Hepatocyte (in vitro differentiated cells): ENCODE measurements at regions not wholly inside any gene's neighbourhood (a gene's known extent, or its start where the extent isn't known, plus 50 kb on each side); places are given as distances from the start of the nearest gene placed in this dataset.

Experiments used
- DNase-seq: peaks from one replicate; pipeline ENCODE4 v3.0.0-alpha.2; 2016; ENCODE audit warnings: low spot score
- H2AFZ ChIP-seq: fragments of 200-600 bp; sonication (generic); 2 replicates; pipeline ENCODE4 v1.6.0; 2016; ENCODE audit warnings: antibody characterized with exemption, mild to moderate bottlenecking
- H3K27ac ChIP-seq: fragments of 200-600 bp; sonication (generic); 2 replicates; pipeline ENCODE4 v1.5.1; 2016; ENCODE audit warnings: mild to moderate bottlenecking
- H3K27me3 ChIP-seq: fragments of 200-600 bp; sonication (generic); 2 replicates; pipeline ENCODE4 v1.6.1; 2016
- H3K36me3 ChIP-seq: fragments of 200-600 bp; sonication (generic); replicated peaks from 2 replicates; pipeline ENCODE4 v1.5.1; 2016; ENCODE audit warnings: low read depth; ENCODE audit not compliant: insufficient read depth
- H3K4me1 ChIP-seq: fragments of 200-600 bp; sonication (generic); 2 replicates; pipeline ENCODE4 v1.5.1; 2016; ENCODE audit warnings: mild to moderate bottlenecking, moderate library complexity; ENCODE audit not compliant: insufficient read depth
- H3K4me2 ChIP-seq: fragments of 200-600 bp; sonication (generic); 2 replicates; pipeline ENCODE4 v1.6.0; 2016
- H3K4me3 ChIP-seq: fragments of 200-600 bp; sonication (generic); 2 replicates; pipeline ENCODE4 v1.5.1; 2016; ENCODE audit warnings: mild to moderate bottlenecking
- H3K79me2 ChIP-seq: fragments of 200-600 bp; sonication (generic); 2 replicates; pipeline ENCODE4 v1.6.0; 2017; ENCODE audit warnings: mild to moderate bottlenecking
- H3K9me2 ChIP-seq: fragments of 200-600 bp; sonication (generic); replicated peaks from 2 replicates; pipeline ENCODE4 v1.6.0; 2017; ENCODE audit warnings: mild to moderate bottlenecking; ENCODE audit not compliant: insufficient read depth
- H3K9me3 ChIP-seq: fragments of 200-600 bp; sonication (generic); 2 replicates; pipeline ENCODE4 v1.5.1; 2016; ENCODE audit warnings: low read depth, mild to moderate bottlenecking
- H4K20me1 ChIP-seq: fragments of 200-600 bp; sonication (generic); 2 replicates; pipeline ENCODE4 v1.6.0; 2016; ENCODE audit warnings: mild to moderate bottlenecking; ENCODE audit not compliant: insufficient read depth, poor library complexity, severe bottlenecking
- EZH2 ChIP-seq: fragments of 200-600 bp; sonication (generic); IDR thresholded peaks from 2 replicates; pipeline ENCODE4 v1.6.1; 2016; ENCODE audit warnings: antibody characterized with exemption, mild to moderate bottlenecking, borderline replicate concordance
- EZH2phosphoT487 ChIP-seq: fragments of 200-600 bp; sonication (generic); IDR thresholded peaks from one replicate; pipeline ENCODE4 v1.6.1; 2018; ENCODE audit warnings: antibody characterized with exemption, mild to moderate bottlenecking, low read depth, moderate library complexity; ENCODE audit not compliant: unreplicated experiment, severe bottlenecking
- WGBS: methylation state at CpG from one replicate; pipeline ENCODE4 v1.1.6; 2016; ENCODE audit warnings: low lambda C conversion rate; ENCODE audit errors: missing lambda C conversion rate; 5-methylcytosine and 5-hydroxymethylcytosine counted together
- TF ChIP-seq, protein P1 (sequence below): fragments of 200-600 bp; sonication (generic); IDR thresholded peaks from 2 replicates; pipeline ENCODE4 v1.5.1; 2016; ENCODE audit warnings: antibody characterized with exemption, mild to moderate bottlenecking; ENCODE audit not compliant: poor library complexity

DNA sequence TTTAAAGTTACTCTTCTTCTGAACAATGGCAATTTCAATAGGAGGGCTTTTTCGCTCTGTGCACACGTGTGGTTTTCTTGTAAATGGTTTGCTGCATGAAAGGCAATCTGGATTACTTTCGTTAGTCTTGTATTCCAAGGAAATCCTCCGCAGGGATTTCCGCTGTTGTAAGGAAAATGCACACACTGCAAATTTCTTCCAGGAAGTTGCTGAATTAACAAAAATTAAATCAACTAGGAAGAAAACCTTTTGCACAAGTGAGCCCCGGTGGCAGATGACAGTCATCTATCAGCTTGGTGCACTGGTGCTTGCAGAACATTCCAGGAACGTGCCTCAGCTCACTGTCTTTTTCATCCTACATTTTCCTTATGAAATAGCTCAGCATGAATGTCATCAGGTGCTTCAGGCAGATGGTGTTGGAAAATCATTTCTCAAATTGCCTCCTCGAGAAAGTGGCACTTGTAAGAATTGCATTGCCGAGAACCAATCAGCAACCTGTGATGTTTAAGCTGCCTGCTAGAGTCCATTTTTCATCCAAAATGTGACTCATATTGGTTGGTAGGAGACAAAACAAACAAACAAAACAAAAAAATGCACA, 272.4 kb upstream of the VCX start:
- Histone ChIP-seq H3K9me2 (no peaks in the 10 kb centered on the region), H3K9me3 (no peaks in the 10 kb centered on the region), H3K36me3 (no peaks in the 10 kb centered on the region), H3K4me1 (no peaks in the 10 kb centered on the region), H3K4me2 (no peak overlapping the region), H3K27ac (no peak overlapping the region), H3K79me2 (no peaks in the 10 kb centered on the region), H4K20me1 (no peaks in the 10 kb centered on the region), H3K27me3 (no peaks in the 10 kb centered on the region), H2AFZ (no peak overlapping the region), H3K4me3 (no peak overlapping the region)
- TF ChIP-seq EZH2 (no peak), EZH2phosphoT487 (no peak)
- TF ChIP-seq, protein P1, sequence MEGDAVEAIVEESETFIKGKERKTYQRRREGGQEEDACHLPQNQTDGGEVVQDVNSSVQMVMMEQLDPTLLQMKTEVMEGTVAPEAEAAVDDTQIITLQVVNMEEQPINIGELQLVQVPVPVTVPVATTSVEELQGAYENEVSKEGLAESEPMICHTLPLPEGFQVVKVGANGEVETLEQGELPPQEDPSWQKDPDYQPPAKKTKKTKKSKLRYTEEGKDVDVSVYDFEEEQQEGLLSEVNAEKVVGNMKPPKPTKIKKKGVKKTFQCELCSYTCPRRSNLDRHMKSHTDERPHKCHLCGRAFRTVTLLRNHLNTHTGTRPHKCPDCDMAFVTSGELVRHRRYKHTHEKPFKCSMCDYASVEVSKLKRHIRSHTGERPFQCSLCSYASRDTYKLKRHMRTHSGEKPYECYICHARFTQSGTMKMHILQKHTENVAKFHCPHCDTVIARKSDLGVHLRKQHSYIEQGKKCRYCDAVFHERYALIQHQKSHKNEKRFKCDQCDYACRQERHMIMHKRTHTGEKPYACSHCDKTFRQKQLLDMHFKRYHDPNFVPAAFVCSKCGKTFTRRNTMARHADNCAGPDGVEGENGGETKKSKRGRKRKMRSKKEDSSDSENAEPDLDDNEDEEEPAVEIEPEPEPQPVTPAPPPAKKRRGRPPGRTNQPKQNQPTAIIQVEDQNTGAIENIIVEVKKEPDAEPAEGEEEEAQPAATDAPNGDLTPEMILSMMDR = no peak
- 66% methylated on average over 9 of the region's 9 CpGs for WGBS
- DNase-seq = no peak

DNA sequence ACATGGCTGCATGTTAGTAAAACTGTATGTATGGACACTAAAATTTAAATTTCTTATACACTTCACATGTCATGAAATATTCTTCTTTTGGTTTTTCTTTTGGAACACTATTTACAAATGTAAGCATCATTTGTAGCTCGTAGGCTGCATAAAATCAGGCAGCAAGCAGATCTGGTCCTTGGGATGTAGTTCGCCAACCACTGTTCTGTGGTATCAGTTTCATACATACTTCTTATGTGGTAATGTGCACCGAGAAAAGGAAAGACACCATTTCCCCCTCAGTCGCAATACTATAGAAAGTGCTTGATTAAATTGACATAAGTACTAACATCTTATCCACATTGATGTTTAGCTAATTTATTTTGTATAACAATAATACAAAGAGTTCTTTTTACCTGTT, 274.4 kb upstream of the VCX start:
- WGBS = 82% methylated on average over 4 of the region's 4 CpGs
- no peak for DNase-seq
- Histone ChIP-seq H3K4me1 (no peaks in the 10 kb centered on the region), H3K9me3 (no peaks in the 10 kb centered on the region), H2AFZ (no peak overlapping the region), H3K27me3 (no peaks in the 10 kb centered on the region), H3K4me3 (no peak overlapping the region), H3K36me3 (no peaks in the 10 kb centered on the region), H3K79me2 (no peaks in the 10 kb centered on the region), H3K27ac (no peak overlapping the region), H3K9me2 (no peaks in the 10 kb centered on the region), H3K4me2 (no peak overlapping the region), H4K20me1 (no peaks in the 10 kb centered on the region)
- TF ChIP-seq EZH2 = no peak
- TF ChIP-seq, protein P1 = no peak
- TF ChIP-seq EZH2phosphoT487 = no peak

DNA sequence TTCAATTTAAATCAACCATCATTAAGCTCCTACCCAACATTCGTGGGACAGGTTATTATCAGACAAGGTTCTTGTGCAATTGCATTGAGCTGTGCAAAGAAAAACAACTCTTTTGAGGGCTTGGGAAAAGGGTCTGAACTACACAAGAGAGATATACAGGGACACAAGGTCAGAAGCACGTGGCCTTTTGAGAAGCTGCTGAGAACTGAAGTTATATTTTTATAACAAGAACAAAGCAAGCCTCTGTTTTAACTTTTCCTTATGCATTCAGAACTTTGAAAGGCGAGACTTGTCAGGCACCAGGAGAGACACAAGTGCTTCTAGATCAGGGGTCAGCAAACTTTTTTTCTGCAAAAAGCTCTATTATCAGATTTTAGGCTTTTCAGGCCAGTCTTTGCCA, 274.8 kb upstream of the VCX start:
- no peak overlapping the region for H3K4me3 ChIP-seq
- H4K20me1 ChIP-seq = no peaks in the 10 kb centered on the region
- H3K27ac ChIP-seq = no peak overlapping the region
- H3K36me3 ChIP-seq = no peaks in the 10 kb centered on the region
- H3K9me2 ChIP-seq = no peaks in the 10 kb centered on the region
- H3K79me2 ChIP-seq = no peaks in the 10 kb centered on the region
- no peak overlapping the region for H3K4me2 ChIP-seq
- TF ChIP-seq, protein P1 = no peak
- no peak for TF ChIP-seq EZH2
- H3K9me3 ChIP-seq = no peaks in the 10 kb centered on the region
- no peaks in the 10 kb centered on the region for H3K4me1 ChIP-seq
- DNase-seq = no peak
- 34% methylated on average over 3 of the region's 3 CpGs for WGBS
- H2AFZ ChIP-seq = no peak overlapping the region
- no peaks in the 10 kb centered on the region for H3K27me3 ChIP-seq

DNA sequence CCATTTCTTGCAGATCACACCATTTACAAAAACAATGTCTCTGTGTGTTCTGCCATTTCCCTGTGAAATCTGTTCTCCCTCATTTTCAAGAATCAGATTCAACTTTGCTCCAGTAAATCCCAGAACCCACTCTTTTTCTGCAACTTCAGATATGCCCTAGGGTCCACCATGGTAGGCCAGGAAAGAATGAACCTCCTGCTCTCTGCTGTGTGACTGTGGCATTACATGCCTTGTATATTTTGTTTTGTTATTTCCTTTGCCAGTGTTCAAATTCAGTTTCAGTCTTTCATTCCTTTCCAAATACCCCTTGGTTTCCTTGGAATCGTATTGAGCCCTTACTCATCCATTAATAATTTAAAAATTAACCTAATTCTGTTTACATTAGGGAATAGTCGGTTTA, 290.2 kb upstream of the VCX start:
- Histone ChIP-seq H3K4me3 (no peak overlapping the region), H3K79me2 (no peaks in the 10 kb centered on the region), H3K27ac (no peak overlapping the region), H3K4me2 (no peak overlapping the region), H3K36me3 (no peaks in the 10 kb centered on the region), H3K9me3 (no peaks in the 10 kb centered on the region), H3K27me3 (no peaks in the 10 kb centered on the region), H3K9me2 (no peaks in the 10 kb centered on the region), H2AFZ (no peak overlapping the region), H3K4me1 (no peaks in the 10 kb centered on the region), H4K20me1 (no peaks in the 10 kb centered on the region)
- no peak for DNase-seq
- TF ChIP-seq EZH2 (no peak), EZH2phosphoT487 (no peak)
- TF ChIP-seq, protein P1 = no peak
- 54% methylated on average over 2 of the region's 2 CpGs for WGBS
